HFF-Myc (cell line): ENCODE measurements at regions not wholly inside any gene's neighbourhood (a gene's known extent, or its start where the extent isn't known, plus 50 kb on each side); places are given as distances from the start of the nearest gene placed in this dataset.

Experiments used
- DNase-seq: peaks from one replicate; pipeline ENCODE4 v3.0.0-alpha.2; 2011; ENCODE audit warnings: low read depth; ENCODE audit errors: extremely low read depth
- H3K4me3 ChIP-seq: replicated peaks from 2 replicates; pipeline ENCODE4 v1.5.1; 2011; ENCODE audit warnings: low read depth, mild to moderate bottlenecking, control low read depth, low read length
- CTCF ChIP-seq: IDR thresholded peaks from 2 replicates; pipeline ENCODE4 v1.5.1; 2012; ENCODE audit warnings: mild to moderate bottlenecking, low read depth, low read length, control low read depth; ENCODE audit errors: missing control alignments

GRCh38 chr7:68205826-68206225 lies 1209.2 kb downstream of the TYW1 start:
- no peak for TF ChIP-seq CTCF
- no peak overlapping the region for H3K4me3 ChIP-seq
- no peak for DNase-seq

- DNase-seq: no peak
- no peak for TF ChIP-seq CTCF
- H3K4me3 ChIP-seq: no peak overlapping the region
These were observed 1210.4 kb downstream of the TYW1 start for GRCh38 chr7:68206946-68207485.

GRCh38 chr7:68207676-68208075 lies 1211.0 kb downstream of the TYW1 start:
- H3K4me3 ChIP-seq: no peak overlapping the region
- TF ChIP-seq CTCF: no peak
- DNase-seq: no peak

GRCh38 chr7:68209486-68209885 lies 1212.9 kb downstream of the TYW1 start:
- no peak overlapping the region for H3K4me3 ChIP-seq
- no peak for TF ChIP-seq CTCF
- no peak for DNase-seq

- H3K4me3 ChIP-seq: no peak overlapping the region
- no peak for TF ChIP-seq CTCF
- DNase-seq: no peak
These were observed 1217.2 kb downstream of the TYW1 start for GRCh38 chr7:68213838-68214237.

- no peak for DNase-seq
- no peak for TF ChIP-seq CTCF
- H3K4me3 ChIP-seq: no peak overlapping the region
These were observed 1219.4 kb downstream of the TYW1 start for GRCh38 chr7:68216051-68216450.

- no peak for TF ChIP-seq CTCF
- no peak for DNase-seq
- no peak overlapping the region for H3K4me3 ChIP-seq
These were observed 1220.8 kb downstream of the TYW1 start for GRCh38 chr7:68217426-68217825.
